Fibroblast of skin of abdomen (primary cell): ENCODE measurements at regions not wholly inside any gene's neighbourhood (a gene's known extent, or its start where the extent isn't known, plus 50 kb on each side); places are given as distances from the start of the nearest gene placed in this dataset.

Experiments
- DNase-seq: peaks from one replicate; pipeline ENCODE4 v3.0.0-alpha.2; 2013

DNA sequence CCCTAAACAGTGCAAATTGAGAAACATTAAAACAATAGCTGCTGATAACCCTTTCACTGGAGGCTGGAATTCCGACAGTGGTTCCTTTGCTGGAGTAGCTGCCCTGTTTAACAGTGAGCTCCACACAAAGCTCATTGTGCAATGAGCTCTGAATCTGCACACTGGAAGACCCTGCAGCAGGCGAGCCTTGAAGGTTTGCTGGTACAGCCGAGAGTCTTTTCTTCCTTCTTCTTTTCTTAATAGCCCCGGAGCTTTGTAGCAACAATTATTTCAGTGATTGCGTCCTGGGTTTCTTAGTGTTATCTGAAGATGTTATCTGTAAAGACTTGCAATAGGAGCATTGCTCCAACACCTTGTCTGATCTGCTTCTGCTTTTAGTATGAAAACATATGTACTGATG, 50.8 kb upstream of the CXCR4 start:
- no peak for DNase-seq

DNA sequence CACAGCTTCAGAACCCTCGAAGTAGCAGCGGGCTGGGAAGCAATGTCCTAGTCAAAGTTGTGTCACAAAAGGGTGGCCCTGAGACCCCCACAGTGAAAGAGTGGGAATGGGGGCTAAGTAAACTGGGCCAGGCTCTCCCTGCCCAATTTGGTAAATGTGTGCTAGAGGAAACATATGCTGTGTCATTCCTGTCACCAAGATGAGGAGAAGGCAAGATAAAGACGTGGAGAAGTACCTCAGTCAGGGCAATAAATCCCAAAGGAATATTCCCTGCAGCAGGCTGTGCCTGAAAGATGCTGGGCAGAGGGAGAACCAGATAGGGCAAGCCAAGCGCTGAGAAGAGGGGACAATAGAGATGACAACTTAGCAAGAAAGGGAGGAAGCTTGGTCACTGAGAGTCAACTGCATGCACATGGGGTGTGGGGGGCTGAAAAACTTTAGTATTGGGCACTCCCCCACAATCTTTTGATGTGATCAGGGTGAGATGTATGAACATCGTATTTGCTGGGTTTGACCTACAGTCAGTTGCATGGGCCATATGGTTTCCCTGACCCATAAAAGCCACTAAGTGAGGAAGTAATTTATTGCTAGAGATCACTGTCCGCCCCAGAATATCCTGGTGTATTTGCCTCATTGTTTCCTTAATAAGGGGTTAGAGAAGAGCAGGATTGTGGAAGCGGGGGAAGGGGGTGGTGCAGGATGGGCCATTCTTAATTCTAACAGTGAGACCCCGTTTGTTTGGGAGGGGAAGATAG, 49.9 kb upstream of the CXCR4 start:
- DNase-seq: no peak
